ENCODE measurements at regions not wholly inside any gene's neighbourhood (a gene's known extent, or its start where the extent isn't known, plus 50 kb on each side); places are given as distances from the start of the nearest gene placed in this dataset.

- DNase-seq (no peak), ATAC-seq (no peak)
- no peak for TF ChIP-seq CTCF (IDR thresholded peaks at IDR 0.05)
- H3K27me3 ChIP-seq (ENCODE audit: insufficient read depth in 3 of 3, low read length in 2 of 3): no peaks in the 10 kb centered on the region
- intact Hi-C loops (cut with DNase I): no loop called here
- no peak overlapping the region for H3K27ac ChIP-seq
- 89 to 93% (median 90%) methylated on average over 4 of the region's 4 CpGs for WGBS, 3 donors
- H3K36me3 ChIP-seq (ENCODE audit: insufficient read depth in 1 of 2, low read depth in 1 of 2): no peaks in the 10 kb centered on the region
- H3K4me1 ChIP-seq: no peaks in the 10 kb centered on the region
- no peak overlapping the region for H3K4me3 ChIP-seq
- peaks cover 8% of the 10 kb centered on the region for H3K9me3 ChIP-seq
These were observed 107.9 kb downstream of the AKR1D1 start for GRCh38 chr7:138184191-138184590.

GRCh38 chr7:138185132-138185908, 109.1 kb downstream of the AKR1D1 start:
- ATAC-seq (no peak), DNase-seq (no peak)
- 88 to 89% (median 88%) methylated on average over 12 of the region's 12 CpGs for WGBS, 3 donors
- no peak for TF ChIP-seq CTCF (IDR thresholded peaks at IDR 0.05)
- Histone ChIP-seq H3K27me3 (ENCODE audit: insufficient read depth in 3 of 3, low read length in 2 of 3) (no peaks in the 10 kb centered on the region), H3K4me1 (no peaks in the 10 kb centered on the region), H3K27ac (no peak overlapping the region), H3K9me3 (peaks cover 14% of the 10 kb centered on the region), H3K4me3 (no peak overlapping the region), H3K36me3 (ENCODE audit: insufficient read depth in 1 of 2, low read depth in 1 of 2) (no peaks in the 10 kb centered on the region)
- intact Hi-C loops (cut with DNase I): no loop called here

GRCh38 chr7:138186951-138187351, 110.7 kb downstream of the AKR1D1 start:
- ATAC-seq: no peak

GRCh38 chr7:138188290-138188858, 112.1 kb downstream of the AKR1D1 start:
- Histone ChIP-seq H3K4me1 (no peaks in the 10 kb centered on the region), H3K4me3 (no peak overlapping the region), H3K27ac (no peak overlapping the region), H3K9me3 (peaks cover 14% of the 10 kb centered on the region), H3K27me3 (ENCODE audit: insufficient read depth in 3 of 3, low read length in 2 of 3) (no peaks in the 10 kb centered on the region), H3K36me3 (ENCODE audit: insufficient read depth in 1 of 2, low read depth in 1 of 2) (no peaks in the 10 kb centered on the region)
- DNase-seq: no peak
- TF ChIP-seq CTCF (IDR thresholded peaks at IDR 0.05): no peak
- no peak for ATAC-seq
- intact Hi-C loops (cut with DNase I): no loop called here
- 71 to 82% (median 73%) methylated on average over 8 of the region's 8 CpGs for WGBS, 3 donors

More at GRCh38 chr7:138186951-138187351, 110.7 kb downstream of the AKR1D1 start:
- peaks cover 14% of the 10 kb centered on the region for H3K9me3 ChIP-seq
- no peaks in the 10 kb centered on the region for H3K36me3 ChIP-seq (ENCODE audit: insufficient read depth in 1 of 2, low read depth in 1 of 2)
- H3K4me3 ChIP-seq: no peak overlapping the region
- no peaks in the 10 kb centered on the region for H3K4me1 ChIP-seq
- no peak for DNase-seq
- H3K27ac ChIP-seq: no peak overlapping the region
- H3K27me3 ChIP-seq (ENCODE audit: insufficient read depth in 3 of 3, low read length in 2 of 3): no peaks in the 10 kb centered on the region
- WGBS, 3 donors: 17 to 32% (median 25%) methylated on average over 6 of the region's 6 CpGs
- no peak for TF ChIP-seq CTCF (IDR thresholded peaks at IDR 0.05)
- intact Hi-C loops (cut with DNase I): no loop called here
